ENCODE measurements at regions not wholly inside any gene's neighbourhood (a gene's known extent, or its start where the extent isn't known, plus 50 kb on each side); places are given as distances from the start of the nearest gene placed in this dataset.

GRCh38 chr2:226497146-226497909, 302.3 kb downstream of the IRS1 start:
- no peaks in the 10 kb centered on the region for H3K9me2 ChIP-seq (replicated peaks; ENCODE audit: insufficient read depth, low read length)
- H3K27me3 ChIP-seq (ENCODE audit: low read length): no peaks in the 10 kb centered on the region
- H3K4me2 ChIP-seq (ENCODE audit: low read depth, low read length, poor library complexity, severe bottlenecking): no peak overlapping the region
- H3K4me3 ChIP-seq (ENCODE audit: insufficient read depth, low read length, poor library complexity, severe bottlenecking): no peak overlapping the region
- no peak overlapping the region for H2AFZ ChIP-seq (ENCODE audit: low read depth, low read length, severe bottlenecking)
- H3F3A ChIP-seq (ENCODE audit: insufficient read depth): no peaks in the 10 kb centered on the region
- no peak for TF ChIP-seq EZH2phosphoT487 (conservative IDR thresholded peaks at IDR 0.05; ENCODE audit: low read length)
- TF ChIP-seq CTCF (IDR thresholded peaks at IDR 0.05; ENCODE audit: insufficient read depth, low read length, poor library complexity, severe bottlenecking): no peak
- H3K36me3 ChIP-seq (ENCODE audit: low read length): no peaks in the 10 kb centered on the region
- H3K79me2 ChIP-seq (ENCODE audit: insufficient read depth, low read length): no peaks in the 10 kb centered on the region
- no peak overlapping the region for H3K27ac ChIP-seq (ENCODE audit: low read depth, low read length)
- H3K9me3 ChIP-seq (ENCODE audit: insufficient read depth, low read length): no peaks in the 10 kb centered on the region
- no peak overlapping the region for H3K9ac ChIP-seq (ENCODE audit: low read length)
- no peaks in the 10 kb centered on the region for H4K20me1 ChIP-seq (ENCODE audit: low read depth, low read length)

GRCh38 chr2:226496273-226496550, 303.4 kb downstream of the IRS1 start:
- Histone ChIP-seq H3K4me3 (ENCODE audit: insufficient read depth, low read length, poor library complexity, severe bottlenecking) (no peak overlapping the region), H4K20me1 (ENCODE audit: low read depth, low read length) (no peaks in the 10 kb centered on the region), H3K9me2 (replicated peaks; ENCODE audit: insufficient read depth, low read length) (no peaks in the 10 kb centered on the region), H3K9me3 (ENCODE audit: insufficient read depth, low read length) (no peaks in the 10 kb centered on the region), H3K4me2 (ENCODE audit: low read depth, low read length, poor library complexity, severe bottlenecking) (no peak overlapping the region), H3K79me2 (ENCODE audit: insufficient read depth, low read length) (no peaks in the 10 kb centered on the region), H3K27me3 (ENCODE audit: low read length) (no peaks in the 10 kb centered on the region), H3K9ac (ENCODE audit: low read length) (no peak overlapping the region), H3K36me3 (ENCODE audit: low read length) (no peaks in the 10 kb centered on the region), H3K27ac (ENCODE audit: low read depth, low read length) (no peak overlapping the region), H2AFZ (ENCODE audit: low read depth, low read length, severe bottlenecking) (no peak overlapping the region), H3F3A (ENCODE audit: insufficient read depth) (no peaks in the 10 kb centered on the region)
- TF ChIP-seq EZH2phosphoT487 (conservative IDR thresholded peaks at IDR 0.05; ENCODE audit: low read length): no peak
- TF ChIP-seq CTCF (IDR thresholded peaks at IDR 0.05; ENCODE audit: insufficient read depth, low read length, poor library complexity, severe bottlenecking): no peak

- no peak overlapping the region for H3K9ac ChIP-seq (ENCODE audit: low read length)
- H3K27me3 ChIP-seq (ENCODE audit: low read length): no peaks in the 10 kb centered on the region
- no peak for TF ChIP-seq CTCF (IDR thresholded peaks at IDR 0.05; ENCODE audit: insufficient read depth, low read length, poor library complexity, severe bottlenecking)
- no peak for TF ChIP-seq EZH2phosphoT487 (conservative IDR thresholded peaks at IDR 0.05; ENCODE audit: low read length)
- H3K79me2 ChIP-seq (ENCODE audit: insufficient read depth, low read length): no peaks in the 10 kb centered on the region
- H4K20me1 ChIP-seq (ENCODE audit: low read depth, low read length): no peaks in the 10 kb centered on the region
- no peak overlapping the region for H2AFZ ChIP-seq (ENCODE audit: low read depth, low read length, severe bottlenecking)
- no peaks in the 10 kb centered on the region for H3K9me3 ChIP-seq (ENCODE audit: insufficient read depth, low read length)
- no peak overlapping the region for H3K4me2 ChIP-seq (ENCODE audit: low read depth, low read length, poor library complexity, severe bottlenecking)
- H3K4me3 ChIP-seq (ENCODE audit: insufficient read depth, low read length, poor library complexity, severe bottlenecking): no peak overlapping the region
- no peaks in the 10 kb centered on the region for H3F3A ChIP-seq (ENCODE audit: insufficient read depth)
- no peak overlapping the region for H3K27ac ChIP-seq (ENCODE audit: low read depth, low read length)
- no peaks in the 10 kb centered on the region for H3K9me2 ChIP-seq (replicated peaks; ENCODE audit: insufficient read depth, low read length)
- no peaks in the 10 kb centered on the region for H3K36me3 ChIP-seq (ENCODE audit: low read length)
Observed at GRCh38 chr2:226495466-226496272, 304.0 kb downstream of the IRS1 start.
